Breast epithelium (tissue), 3 donors: ENCODE measurements at regions not wholly inside any gene's neighbourhood (a gene's known extent, or its start where the extent isn't known, plus 50 kb on each side); places are given as distances from the start of the nearest gene placed in this dataset.

Source experiments
- POLR2AphosphoS5 ChIP-seq, 3 donors: sonication (generic); formaldehyde crosslinking; IDR thresholded peaks; one replicate each; pipeline ENCODE4 v1.6.1; 2017; ENCODE audit warnings: antibody characterized with exemption in 3 of 3
- TF ChIP-seq, protein P1 (sequence below), 3 donors: fragments of 450-650 bp; IDR thresholded peaks; one replicate each; pipeline ENCODE4 v1.5.1; 2016 to 2017; ENCODE audit warnings: antibody characterized with exemption in 3 of 3, mild to moderate bottlenecking in 3 of 3, moderate library complexity in 3 of 3

DNA sequence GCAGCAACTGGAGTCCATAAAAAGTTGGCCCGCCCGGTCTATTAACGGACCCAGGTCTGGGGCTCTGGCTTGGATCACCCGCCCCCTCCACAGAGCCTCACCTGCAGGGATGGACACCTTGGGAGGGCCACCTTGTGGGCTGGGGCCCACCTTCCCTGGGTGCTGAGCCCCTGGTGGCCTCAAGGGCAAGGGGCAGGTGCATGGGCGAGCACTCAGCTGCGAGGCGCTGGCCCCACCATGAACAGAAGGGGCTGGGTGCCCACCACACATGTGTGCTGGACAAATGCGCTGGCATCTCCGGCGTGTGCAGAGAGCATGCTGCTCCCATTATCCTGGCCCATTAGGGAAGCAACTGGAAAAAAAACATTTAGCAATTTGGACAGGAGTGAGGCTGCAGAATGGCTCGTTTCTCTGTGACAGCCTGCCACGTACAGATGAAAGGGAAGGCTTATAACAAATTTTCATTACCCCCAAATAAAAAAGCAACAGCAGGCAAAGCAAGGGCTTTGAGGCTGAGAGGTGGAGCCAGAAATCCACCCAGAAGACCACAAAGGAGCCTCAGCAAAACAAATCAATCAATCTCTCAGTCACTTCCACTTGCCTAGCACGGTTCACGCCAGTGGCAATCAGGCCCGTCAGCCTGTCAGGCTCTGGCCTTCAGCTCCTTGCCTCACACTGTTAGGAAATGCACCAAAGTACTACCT lies 253.1 kb upstream of the ZNF521 start:
- no peak for TF ChIP-seq POLR2AphosphoS5 (IDR thresholded peaks at IDR 0.05)
- TF ChIP-seq, protein P1, sequence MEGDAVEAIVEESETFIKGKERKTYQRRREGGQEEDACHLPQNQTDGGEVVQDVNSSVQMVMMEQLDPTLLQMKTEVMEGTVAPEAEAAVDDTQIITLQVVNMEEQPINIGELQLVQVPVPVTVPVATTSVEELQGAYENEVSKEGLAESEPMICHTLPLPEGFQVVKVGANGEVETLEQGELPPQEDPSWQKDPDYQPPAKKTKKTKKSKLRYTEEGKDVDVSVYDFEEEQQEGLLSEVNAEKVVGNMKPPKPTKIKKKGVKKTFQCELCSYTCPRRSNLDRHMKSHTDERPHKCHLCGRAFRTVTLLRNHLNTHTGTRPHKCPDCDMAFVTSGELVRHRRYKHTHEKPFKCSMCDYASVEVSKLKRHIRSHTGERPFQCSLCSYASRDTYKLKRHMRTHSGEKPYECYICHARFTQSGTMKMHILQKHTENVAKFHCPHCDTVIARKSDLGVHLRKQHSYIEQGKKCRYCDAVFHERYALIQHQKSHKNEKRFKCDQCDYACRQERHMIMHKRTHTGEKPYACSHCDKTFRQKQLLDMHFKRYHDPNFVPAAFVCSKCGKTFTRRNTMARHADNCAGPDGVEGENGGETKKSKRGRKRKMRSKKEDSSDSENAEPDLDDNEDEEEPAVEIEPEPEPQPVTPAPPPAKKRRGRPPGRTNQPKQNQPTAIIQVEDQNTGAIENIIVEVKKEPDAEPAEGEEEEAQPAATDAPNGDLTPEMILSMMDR (IDR thresholded peaks at IDR 0.05) = no peak
